ENCODE measurements at regions not wholly inside any gene's neighbourhood (a gene's known extent, or its start where the extent isn't known, plus 50 kb on each side); places are given as distances from the start of the nearest gene placed in this dataset.

DNA sequence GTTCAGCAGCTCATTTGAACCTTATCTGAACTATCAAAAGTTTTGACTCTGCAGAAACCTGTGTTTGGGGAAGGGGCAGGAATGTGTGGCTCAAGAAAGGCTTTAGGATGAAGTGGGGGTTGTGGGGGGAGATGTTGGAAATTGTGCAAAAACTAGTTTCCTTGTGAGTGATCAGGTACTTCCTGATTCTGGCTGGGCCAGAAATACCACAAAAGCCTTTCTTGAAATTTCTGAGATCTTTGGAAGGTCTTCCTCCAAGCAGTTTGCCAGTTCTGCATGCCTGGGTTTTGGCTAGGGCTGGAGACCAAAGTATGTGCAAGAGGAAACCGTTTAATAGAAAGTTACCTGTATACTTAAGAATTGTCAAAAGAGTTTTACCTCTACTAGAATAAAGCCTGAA is 116.6 kb downstream of the BMP2 start:
- in situ Hi-C loops (cut with HindIII; ENCODE audit: low sequenced_read_pairs) = no loop called here

DNA sequence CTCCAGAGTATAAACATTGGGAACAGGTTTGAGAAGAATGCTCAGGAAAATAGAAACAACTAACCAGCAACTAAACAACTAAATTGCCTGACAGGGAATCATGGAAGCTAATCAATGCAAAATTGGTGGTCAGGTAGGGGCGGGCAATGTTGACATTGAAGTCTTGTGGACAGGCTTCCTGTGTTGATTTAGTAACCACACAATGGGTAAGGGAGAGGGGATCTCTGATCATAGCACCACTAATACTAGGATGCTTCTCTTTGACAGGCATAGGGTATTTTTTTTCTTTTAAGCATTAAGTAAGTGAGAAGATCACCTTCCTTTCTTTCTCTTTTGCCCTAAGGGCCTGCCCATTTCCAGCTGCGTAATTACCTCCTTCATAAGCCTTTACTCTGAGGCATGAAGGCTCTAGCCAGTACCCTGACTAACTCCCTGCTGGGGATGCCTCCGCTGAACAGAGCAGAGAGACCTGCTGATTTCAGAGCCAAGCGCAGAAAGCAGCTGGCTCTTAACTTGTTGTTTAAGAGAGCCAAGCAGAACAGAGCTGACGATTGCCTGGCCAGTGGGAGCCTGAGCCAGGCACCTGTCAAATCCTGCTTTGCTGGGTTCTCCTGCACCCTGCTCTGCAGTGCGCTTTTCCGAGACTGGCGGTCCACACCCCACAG is 118.7 kb downstream of the BMP2 start:
- in situ Hi-C loops (cut with HindIII; ENCODE audit: low sequenced_read_pairs) = no loop called here

DNA sequence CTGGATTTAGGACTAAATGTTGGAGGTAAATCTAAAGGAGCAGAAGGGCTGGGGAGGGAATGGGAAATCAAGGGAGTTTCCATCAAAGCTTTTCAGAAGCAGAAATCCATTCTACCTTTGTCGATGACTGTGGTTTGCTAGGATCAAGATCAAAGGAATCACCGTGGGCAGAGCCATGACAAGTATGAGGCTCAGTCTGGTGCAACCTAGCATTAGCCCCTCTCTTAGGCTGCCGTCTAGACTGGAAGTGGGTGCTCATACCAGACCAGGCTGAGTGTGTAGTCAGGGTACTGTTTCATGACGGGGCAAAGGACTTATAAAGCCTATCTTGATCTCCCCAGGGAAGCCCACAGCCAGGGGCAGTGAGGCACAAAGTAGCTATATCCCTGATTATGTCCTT is 120.5 kb downstream of the BMP2 start:
- in situ Hi-C loops (cut with HindIII; ENCODE audit: low sequenced_read_pairs) = no loop called here

DNA sequence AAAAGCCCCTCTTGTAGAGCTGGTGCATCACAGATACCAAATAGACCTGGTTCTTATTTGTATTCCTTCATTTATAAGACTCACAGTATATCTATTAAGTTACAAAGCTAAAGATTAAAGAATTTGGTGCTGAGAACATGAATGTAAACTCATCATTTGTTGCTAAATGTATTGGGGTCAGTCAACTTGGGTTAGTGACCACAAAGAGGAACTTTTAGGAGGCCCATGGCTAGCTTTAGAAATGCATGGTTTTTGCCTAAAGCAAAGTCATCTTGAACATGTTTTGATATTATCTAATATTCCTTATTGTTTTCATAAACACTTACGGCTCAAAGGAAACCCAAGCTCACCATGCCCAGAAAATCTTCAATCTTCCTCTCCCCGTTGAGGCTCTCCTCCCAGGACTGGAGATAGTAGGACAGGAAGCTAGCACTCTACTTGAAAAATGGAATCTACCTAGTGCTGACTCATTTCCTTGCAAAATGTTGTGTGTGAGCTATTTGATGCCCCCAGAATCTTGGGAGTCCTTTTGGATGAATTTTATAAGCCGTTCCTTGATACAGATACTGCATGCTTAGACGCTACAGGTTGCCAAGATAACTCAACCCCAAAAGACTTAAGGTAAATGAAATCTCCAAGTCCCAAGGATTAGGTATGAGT is 121.4 kb downstream of the BMP2 start:
- in situ Hi-C loops (cut with HindIII; ENCODE audit: low sequenced_read_pairs) = no loop called here

DNA sequence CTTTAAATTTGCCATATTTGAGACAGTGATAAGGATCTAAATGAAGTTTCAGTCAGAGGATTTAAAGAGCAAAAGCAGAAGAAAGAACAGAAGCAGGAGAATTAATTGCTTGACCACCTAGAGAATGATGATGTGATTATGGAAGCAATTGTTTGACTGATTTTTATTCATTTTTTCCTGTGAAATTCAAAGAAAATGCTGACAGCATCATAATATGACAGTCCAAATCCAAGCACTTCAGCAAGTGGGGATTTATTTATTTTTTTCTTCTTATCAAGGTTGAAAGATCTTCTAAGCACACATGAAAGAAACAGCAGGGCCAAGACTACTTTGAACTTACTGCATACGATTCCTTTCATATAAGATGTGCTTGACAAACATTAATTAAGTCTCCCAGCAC is 125.2 kb downstream of the BMP2 start:
- in situ Hi-C loops (cut with HindIII; ENCODE audit: low sequenced_read_pairs) = no loop called here

DNA sequence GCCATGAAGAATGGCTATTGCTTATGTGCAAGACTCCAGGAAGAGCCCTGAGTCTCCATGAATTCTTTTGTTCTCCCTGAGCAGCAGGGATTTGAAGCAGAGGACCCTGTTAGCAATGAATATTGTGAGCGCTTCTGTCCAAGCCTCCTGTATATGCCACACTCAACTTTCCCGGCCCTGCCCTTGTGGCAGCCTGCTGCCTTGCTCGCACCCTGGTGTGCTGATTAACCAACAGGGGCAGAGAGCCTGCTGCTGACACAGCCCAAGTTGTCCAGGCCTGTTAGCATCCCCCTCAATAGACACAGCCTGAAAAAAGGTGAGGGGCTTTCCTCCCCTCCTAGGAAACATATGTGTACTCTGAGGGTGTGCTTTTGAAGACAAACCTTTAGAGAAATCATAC is 131.4 kb downstream of the BMP2 start:
- in situ Hi-C loops (cut with HindIII; ENCODE audit: low sequenced_read_pairs) = no loop called here

DNA sequence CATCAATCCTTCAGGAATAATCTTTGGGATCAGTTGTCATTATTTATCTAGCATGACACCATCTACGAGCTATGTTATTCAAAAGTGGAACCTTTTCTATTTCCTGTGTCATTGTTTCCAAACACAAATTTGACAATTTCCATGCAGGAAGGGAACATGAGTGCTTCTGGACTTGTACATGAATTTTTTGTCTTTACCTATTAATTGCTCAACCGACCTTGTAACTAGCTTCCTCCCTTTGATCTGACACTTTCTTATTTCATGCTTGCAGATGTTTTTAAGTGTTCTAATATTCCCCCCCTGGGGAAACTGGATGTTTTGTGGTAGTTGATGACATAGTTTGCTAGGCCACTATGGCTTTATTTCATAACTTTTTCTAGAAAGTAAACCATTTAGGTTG is 139.4 kb downstream of the BMP2 start:
- in situ Hi-C loops (cut with HindIII; ENCODE audit: low sequenced_read_pairs) = no loop called here

DNA sequence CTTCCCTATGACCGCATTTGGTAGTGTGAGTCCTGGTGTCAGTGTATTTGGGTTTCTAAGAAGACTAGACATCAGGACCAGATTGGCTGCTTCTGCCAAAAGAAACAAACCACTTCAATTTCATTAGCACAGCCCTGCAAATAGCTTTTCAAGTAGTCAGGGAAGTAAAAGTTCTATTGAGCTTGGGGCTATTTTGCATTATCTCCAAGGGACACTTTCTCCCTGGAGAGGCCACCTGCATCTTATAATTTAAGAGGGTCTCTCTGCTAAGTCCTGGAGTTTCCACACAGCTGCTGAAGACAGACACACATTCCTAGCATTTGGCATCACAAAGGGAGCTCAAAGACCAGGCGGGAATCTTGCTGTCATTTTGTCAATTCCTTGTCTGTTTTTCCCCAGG is 141.2 kb downstream of the BMP2 start:
- in situ Hi-C loops (cut with HindIII; ENCODE audit: low sequenced_read_pairs) = no loop called here

DNA sequence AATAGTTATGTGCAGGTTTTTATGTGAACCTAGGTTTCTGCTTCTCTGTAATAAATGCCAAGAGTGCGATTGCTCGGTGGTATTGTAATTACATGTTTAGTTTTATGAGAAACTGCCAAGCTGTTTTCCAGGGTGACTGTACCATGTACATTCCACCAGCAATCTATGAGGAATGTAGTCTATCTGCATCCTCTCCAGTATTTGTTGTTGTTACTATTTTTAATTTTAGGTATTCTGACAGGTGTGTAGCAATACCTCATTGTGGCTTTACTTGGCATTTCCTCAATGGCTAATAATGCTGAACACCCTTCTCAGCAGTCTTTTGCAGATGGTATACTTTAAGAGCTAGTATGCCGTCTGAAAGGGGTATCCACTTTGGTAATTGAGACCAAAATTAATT is 142.1 kb downstream of the BMP2 start:
- in situ Hi-C loops (cut with HindIII; ENCODE audit: low sequenced_read_pairs) = no loop called here

DNA sequence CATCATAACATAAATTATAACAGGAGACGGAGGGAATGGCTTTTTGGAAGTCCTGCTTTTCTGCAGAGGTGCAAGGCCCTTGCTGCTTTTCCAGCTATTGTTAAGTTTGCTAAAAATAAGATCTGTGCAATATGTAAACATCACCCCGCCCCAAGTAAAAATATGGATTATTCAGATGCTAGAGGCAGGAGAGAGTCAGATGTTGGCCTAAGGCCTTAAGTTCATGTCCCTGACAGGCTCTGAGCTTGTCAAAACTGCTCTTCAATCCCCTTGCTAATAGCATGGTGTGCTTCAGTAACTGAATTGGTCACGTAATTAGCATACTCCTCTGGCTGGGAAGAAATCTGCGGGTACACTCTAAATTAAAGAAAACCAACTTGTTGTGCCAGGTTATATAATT is 147.5 kb downstream of the BMP2 start:
- in situ Hi-C loops (cut with HindIII; ENCODE audit: low sequenced_read_pairs) = no loop called here

DNA sequence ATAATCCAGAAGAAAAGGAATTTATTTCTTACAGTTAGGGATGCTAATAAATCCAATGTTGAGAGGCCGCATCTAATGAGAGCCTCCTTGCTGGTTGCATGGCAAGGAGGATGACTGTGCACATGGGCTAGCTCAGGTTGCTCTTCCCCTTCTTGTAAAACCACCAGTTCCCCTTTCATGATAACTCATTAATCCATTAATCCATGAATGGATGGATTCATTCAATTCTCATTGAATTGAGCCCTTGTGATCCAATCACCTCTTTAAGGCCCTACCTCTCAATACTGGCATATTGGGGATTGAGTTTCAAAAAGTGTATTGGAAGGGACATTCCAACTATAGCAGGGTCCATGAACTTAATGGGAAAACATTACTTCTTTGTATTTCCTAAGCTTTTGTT is 149.5 kb downstream of the BMP2 start:
- in situ Hi-C loops (cut with HindIII; ENCODE audit: low sequenced_read_pairs) = no loop called here

DNA sequence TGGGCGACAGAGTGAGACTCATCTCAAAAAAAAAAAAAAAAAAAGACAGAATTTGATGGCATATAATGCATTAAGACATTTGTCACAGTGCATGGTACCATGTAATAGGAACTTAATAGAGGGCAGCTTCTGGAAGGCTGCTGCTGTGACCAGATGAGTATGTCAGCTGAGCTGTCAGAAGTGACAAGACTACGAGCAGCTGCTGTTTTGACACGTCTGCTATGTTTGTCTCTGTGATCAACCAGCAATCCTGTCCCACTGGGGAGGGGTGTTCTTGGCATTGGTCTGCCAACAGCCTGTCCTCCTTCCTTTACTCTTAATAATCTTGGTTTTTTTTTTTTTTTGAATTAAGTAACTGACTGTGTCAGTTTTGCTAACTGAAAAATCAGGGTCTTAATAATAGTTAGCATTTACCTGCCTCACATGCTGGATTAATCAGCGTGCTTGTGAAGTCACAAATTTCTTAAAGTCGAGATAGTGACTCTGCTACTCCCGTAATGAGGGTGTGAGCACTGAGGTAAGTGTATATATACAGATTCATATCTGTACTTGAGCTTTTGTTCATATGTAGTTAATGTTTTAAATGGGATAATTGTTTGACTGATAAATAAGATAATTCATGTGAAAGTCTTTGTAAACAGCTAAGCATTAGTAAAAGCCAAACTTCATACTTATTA is 152.4 kb downstream of the BMP2 start:
- in situ Hi-C loops (cut with HindIII; ENCODE audit: low sequenced_read_pairs) = no loop called here

DNA sequence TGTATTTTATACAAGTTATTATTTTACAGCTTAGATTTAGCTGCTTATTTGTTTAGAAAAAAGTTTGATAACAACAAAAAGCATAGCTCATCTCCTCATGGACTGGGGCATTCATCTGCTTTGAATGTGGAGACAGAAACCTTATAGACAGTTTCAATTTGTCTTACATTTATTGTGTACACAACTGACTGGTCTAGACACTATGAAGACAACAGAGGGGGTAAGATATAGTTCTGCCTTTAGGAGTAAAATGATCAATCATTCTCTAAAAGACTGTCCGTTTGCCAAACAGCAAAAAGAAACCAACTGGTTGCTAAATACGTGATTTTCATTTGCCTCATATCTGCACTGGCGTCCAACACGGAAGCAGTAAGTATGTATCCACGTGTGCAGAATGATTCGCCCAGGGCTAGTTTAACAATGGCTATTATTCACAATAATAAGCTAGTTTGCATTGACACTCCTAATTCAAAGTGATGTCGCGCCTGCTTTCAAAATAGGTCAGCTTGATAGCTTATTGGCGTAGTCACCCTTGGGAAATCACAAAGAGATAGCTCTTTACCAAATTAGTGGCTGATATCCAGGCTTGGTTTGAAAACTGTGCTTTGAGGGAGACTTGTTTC is 153.6 kb downstream of the BMP2 start:
- in situ Hi-C loops (cut with HindIII; ENCODE audit: low sequenced_read_pairs) = no loop called here

DNA sequence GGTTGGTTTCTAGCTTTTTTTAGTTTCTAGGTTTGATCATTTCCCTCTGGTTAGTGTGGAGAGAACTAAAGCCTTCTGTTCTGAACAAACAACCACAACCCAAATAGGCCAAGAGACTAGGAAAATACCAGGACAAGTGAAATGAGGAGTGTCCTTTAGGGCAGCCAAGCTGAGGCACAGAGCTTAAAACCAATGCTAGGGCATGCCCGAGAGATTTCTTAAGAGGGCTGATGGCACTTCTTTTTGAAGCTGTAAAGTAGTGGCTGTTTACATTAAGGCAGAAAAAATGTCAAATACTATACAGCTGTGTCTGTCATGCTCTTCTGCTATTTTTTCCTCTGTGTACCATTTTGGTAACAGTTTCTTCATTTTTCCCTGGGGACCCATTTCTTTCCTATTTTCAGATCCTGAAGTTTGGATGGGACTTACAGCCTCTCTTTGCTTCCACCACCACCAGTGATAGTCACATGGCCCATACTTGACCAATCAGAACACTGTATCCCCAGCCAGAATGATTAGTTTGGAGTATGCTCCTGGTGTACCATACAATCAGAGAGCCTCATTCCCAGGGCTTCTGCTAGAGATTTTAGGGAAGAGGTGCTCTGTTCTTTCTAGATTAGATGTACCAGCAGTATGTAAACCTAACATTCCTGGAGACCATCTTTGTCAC is 154.4 kb downstream of the BMP2 start:
- in situ Hi-C loops (cut with HindIII; ENCODE audit: low sequenced_read_pairs) = no loop called here

DNA sequence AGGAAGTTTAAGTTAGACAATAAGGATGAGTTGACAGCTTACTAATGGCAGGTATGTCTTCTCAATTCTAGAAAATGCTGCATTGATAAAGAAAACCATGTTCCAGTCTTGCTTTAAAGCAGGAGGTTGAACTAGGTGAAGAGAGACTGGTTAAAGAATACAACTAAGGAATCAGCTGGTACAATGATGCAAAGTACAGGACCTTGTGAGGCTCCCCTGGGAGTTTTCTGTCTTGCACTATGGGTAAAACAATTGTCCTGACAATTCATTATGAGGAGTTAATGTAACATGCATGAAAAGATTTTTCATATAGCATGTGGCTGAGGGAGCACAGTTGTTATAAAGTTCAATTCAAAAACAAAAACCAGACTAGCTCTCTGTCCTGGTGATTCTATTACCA is 157.2 kb downstream of the BMP2 start:
- in situ Hi-C loops (cut with HindIII; ENCODE audit: low sequenced_read_pairs) = loop anchor here (5.0 kb wide), 1 partner anchor 512 kb away; no protein-coding TSS in a partner anchor

DNA sequence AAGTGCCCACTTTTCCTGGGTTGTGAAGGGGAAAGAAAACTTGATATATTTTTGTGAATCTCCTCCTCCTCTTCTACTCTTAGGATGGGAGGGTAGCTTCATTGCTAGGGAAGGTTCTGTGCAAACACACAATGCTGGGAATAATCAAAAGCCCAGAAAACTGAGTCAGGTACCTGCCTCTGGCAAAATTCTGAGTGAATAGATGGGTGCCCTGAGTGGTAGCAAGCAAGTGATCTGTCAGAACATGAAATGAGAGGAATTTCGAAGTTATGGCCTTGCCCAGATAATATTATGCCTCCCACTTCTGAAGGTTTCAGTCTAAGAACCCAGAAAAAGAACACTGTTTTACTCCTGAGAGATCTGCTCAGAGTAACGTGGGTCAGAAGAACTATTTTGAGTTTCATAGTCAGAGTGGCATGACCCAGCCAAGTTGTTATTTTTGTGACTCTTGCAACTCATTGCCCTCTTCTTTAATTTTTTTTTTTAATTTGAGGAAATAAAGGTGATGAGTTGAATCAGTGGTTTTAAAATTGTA is 158.3 kb downstream of the BMP2 start:
- in situ Hi-C loops (cut with HindIII; ENCODE audit: low sequenced_read_pairs) = loop anchor here (5.0 kb wide), 1 partner anchor 514 kb away; no protein-coding TSS in a partner anchor

DNA sequence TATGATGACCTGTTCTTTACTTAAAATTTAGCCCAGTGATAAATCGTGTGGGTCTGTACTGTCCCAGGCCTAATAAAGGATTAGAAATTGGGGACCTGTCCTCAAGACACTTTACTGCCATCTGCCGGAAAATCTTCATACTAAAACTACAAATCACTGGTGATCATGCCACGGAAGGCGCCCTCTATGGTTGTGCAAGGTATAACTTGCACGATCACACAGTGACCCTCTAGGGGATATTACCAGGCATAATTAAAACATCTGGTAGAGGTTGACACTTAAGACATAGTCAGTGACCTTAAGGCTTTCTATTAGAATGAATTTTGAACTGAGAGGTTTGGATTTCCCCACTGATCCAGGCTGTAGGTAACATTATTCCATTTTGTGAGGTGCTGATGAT is 172.6 kb downstream of the BMP2 start:
- in situ Hi-C loops (cut with HindIII; ENCODE audit: low sequenced_read_pairs) = no loop called here

DNA sequence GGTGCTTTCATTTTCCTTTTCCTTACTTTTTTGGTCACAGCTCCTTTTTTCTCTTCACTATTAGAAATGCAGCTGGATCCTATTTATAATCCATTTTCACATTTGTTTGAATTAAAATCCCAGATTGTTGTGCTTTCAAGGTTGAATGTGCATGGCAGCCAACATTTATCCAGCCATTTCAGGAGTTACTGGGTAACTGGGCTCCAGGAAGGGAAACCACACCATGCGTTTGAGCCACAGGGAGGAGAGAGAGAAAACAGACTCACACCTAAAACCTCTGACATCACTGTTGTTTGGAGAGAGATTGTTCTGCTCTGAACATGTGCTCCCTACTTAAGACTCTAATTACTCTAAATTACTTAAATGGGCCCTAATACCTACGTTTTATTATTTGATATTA is 173.4 kb downstream of the BMP2 start:
- in situ Hi-C loops (cut with HindIII; ENCODE audit: low sequenced_read_pairs) = no loop called here

DNA sequence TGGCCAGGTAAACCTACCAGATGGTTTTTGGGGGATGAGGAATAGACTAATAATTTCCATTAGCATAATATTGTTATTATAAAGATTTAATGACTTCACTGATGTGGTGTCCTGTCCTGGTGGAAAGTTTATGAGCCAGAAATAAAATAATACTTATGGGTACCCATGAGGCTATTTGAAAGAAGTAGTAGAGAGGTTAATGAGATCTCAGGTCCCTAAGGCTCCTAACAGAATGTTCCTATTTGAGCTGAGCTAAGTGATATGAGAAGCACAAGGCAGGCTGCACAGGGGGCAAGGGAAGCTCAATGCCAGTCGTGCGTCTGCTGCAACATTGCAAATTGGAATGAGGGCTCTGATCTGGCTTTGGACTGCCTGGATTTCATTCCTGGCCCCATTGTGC is 174.1 kb downstream of the BMP2 start:
- in situ Hi-C loops (cut with HindIII; ENCODE audit: low sequenced_read_pairs) = no loop called here

DNA sequence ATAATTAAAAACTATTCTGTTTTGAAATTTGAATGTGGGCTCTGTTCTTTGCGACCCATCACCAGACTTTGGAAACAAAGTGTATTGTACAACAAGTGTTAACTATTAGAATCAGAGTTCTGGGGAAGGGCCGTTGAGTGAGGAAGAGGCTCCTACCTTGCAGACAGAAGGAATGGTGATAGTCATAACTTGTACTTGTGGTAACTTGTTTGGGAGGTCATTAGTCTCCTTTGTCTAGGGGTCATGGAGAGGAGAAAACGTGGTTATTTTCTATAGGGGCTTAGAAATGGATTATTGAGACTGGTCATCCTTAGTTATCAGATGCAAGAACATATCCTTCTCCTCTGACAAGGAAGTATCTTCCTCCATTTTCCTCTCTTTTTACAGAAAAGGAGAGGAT is 174.8 kb downstream of the BMP2 start:
- in situ Hi-C loops (cut with HindIII; ENCODE audit: low sequenced_read_pairs) = no loop called here

DNA sequence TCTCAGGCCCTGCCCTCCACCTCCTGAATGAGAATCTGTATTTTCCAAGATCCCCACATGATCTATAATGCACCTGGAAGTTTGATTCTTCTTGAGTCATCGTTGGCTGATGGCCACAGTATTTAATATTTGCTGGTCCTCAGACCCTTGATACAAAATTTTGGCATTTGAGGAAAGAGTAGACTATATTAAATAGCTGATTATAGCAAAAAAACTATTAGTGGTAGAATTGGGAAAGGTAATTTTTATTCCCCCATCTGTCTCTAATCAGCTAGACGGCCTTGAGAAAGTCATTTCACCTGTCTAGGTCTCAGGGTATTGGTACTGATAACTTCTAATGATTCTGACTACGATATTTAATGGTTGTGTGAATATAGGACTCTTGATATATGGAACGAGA is 176.8 kb downstream of the BMP2 start:
- in situ Hi-C loops (cut with HindIII; ENCODE audit: low sequenced_read_pairs) = no loop called here

Data from endothelial cell of hepatic sinusoid (primary cell).